ENCODE measurements at regions not wholly inside any gene's neighbourhood (a gene's known extent, or its start where the extent isn't known, plus 50 kb on each side); places are given as distances from the start of the nearest gene placed in this dataset.

DNA sequence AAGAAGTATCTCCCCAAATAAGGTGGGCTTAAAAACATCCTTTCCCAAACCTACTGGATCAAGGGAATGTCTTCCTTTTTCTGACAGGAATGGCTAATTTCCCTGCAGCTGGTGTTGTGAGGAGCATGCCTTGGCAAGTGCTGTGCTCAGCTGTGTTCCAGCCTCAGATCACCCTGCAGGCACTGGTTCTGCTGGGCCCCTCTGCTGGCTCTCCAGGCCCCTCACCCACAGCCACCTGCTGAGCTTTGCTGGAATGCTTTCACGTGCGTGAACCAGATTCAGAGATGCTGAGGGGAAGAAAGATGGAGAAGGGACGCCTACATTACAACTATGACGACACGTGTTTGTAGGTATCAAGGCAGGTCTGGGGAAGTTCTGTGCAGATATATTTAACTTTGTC is 71.3 kb upstream of the FOXC1 start:
- TF ChIP-seq CTCF (IDR thresholded peaks at IDR 0.05) (no peak), POLR2A (IDR thresholded peaks at IDR 0.05) (no peak)

All from testis (tissue), 2 donors.